ENCODE measurements at regions not wholly inside any gene's neighbourhood (a gene's known extent, or its start where the extent isn't known, plus 50 kb on each side); places are given as distances from the start of the nearest gene placed in this dataset.
"Not testable (repeated sequence)": the region's sequence is repeated elsewhere in the genome, so short reads cannot be mapped to it uniquely, and the experiment has no call there.

DNA sequence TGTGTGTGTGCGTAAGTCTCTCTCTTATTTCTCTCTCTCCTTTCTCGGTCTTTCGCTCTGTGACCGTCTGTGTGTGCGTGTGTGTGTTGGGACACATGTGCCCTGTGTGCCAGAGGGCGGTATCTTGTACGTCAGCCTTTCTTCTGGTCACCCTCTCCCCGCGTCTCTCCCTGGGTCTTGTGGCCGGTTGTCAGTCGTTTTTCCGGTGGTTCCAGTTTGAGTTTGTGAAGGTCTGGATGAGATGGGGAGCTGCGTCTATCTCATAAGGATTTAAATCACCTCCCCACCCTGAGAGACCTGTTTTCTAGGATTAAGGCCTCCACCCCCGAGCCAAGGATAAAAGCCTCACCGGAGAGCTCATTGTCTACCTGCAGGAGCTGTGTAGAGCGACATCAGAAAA lies 295.5 kb upstream of the ZNF337 start:
- ChIA-PET POLR2A (ENCODE audit: low non-redundant PET) (no interaction called here), CTCF (no interaction called here)
- intact Hi-C loops (cut with micrococcal nuclease; ENCODE audit: unreplicated experiment): no loop called here
- no peaks in the 10 kb centered on the region for H3K4me1 ChIP-seq (ENCODE audit: insufficient read depth, low read length, poor library complexity, severe bottlenecking)
- no peaks in the 10 kb centered on the region for H3K27me3 ChIP-seq (replicated peaks; ENCODE audit: insufficient read depth, low read depth, low read length, poor library complexity)
- no peak overlapping the region for H3K27ac ChIP-seq (ENCODE audit: low read depth, low read length, poor library complexity, severe bottlenecking)
- no peaks in the 10 kb centered on the region for H3K36me3 ChIP-seq (ENCODE audit: insufficient read depth, low read length, poor library complexity, severe bottlenecking)
- TF ChIP-seq, protein P1, sequence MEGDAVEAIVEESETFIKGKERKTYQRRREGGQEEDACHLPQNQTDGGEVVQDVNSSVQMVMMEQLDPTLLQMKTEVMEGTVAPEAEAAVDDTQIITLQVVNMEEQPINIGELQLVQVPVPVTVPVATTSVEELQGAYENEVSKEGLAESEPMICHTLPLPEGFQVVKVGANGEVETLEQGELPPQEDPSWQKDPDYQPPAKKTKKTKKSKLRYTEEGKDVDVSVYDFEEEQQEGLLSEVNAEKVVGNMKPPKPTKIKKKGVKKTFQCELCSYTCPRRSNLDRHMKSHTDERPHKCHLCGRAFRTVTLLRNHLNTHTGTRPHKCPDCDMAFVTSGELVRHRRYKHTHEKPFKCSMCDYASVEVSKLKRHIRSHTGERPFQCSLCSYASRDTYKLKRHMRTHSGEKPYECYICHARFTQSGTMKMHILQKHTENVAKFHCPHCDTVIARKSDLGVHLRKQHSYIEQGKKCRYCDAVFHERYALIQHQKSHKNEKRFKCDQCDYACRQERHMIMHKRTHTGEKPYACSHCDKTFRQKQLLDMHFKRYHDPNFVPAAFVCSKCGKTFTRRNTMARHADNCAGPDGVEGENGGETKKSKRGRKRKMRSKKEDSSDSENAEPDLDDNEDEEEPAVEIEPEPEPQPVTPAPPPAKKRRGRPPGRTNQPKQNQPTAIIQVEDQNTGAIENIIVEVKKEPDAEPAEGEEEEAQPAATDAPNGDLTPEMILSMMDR (conservative IDR thresholded peaks at IDR 0.05; ENCODE audit: low read depth, low read length): no peak
- TF ChIP-seq EZH2 (IDR thresholded peaks at IDR 0.05; ENCODE audit: borderline replicate concordance, low read depth, low read length, poor library complexity, severe bottlenecking): no peak
- no TSS peak for BruUV-seq (replicated peaks)
- H3K4me3 ChIP-seq (ENCODE audit: low read depth, low read length, poor library complexity, severe bottlenecking): no peak overlapping the region
- DNase-seq (ENCODE audit: low spot score): no peak
- H3K9me3 ChIP-seq (ENCODE audit: low read depth, low read length, poor library complexity, severe bottlenecking): no peaks in the 10 kb centered on the region

DNA sequence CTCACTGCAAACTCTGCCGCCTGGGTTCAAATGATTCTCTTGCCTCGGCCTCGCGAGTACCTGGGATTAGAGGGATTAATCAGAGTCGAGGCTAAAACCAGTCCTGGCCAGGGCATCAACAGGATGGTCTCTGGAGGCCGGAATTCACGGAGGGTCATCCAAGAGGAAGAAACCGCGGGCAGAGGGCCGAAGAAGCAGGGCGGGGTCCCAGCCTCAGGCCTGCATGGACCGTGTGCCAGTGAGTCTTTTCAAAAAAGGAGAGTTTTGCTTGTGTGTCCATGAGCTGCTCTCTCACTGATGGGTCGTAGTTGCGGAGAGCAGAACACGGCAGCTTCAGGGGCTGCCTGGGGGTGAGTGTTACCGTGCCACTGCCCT lies 295.1 kb upstream of the ZNF337 start:
- no peak overlapping the region for H3K4me3 ChIP-seq (ENCODE audit: low read depth, low read length, poor library complexity, severe bottlenecking)
- BruUV-seq (replicated peaks): no TSS peak

DNA sequence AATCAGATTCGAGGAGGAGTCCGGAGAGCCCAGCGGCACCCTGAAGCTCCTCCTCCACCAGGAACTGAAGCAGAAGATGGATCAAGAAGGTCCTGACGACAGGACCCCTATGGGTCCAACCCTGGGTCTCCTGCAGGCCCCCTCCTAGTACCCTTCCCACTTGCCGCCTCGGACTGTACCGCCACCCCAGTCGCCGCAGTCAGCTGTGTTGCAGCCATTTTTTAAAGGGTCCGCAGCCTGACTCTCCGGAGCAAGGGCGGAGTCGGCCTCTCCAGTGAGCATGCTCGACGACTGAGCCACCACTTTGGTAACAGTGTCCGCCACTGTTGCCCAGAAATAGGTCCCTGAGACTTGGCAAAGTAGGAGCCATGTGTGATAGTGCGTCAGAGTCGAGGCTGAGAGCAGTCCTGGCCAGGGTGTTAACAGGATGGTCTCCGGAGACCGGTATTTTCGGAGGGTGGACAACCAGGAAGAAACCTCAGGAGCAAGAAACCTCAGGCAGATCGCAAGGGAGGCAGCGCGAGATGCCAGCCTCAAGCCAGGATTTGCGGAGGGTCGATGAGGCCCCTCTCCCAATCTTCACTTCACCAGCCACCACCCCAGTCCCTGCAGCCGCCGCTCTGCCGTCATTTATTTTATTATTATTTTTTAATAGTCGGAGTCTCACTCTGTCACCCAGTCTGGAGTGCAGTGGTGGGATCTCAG lies 294.6 kb upstream of the ZNF337 start:
- no peaks in the 10 kb centered on the region for H3K4me1 ChIP-seq (ENCODE audit: insufficient read depth, low read length, poor library complexity, severe bottlenecking)
- H3K9me3 ChIP-seq (ENCODE audit: low read depth, low read length, poor library complexity, severe bottlenecking): no peaks in the 10 kb centered on the region
- POLR2A ChIA-PET (ENCODE audit: low non-redundant PET): no interaction called here
- no peak overlapping the region for H3K27ac ChIP-seq (ENCODE audit: low read depth, low read length, poor library complexity, severe bottlenecking)
- no TSS peak for BruUV-seq (replicated peaks)
- H3K27me3 ChIP-seq (replicated peaks; ENCODE audit: insufficient read depth, low read depth, low read length, poor library complexity): no peaks in the 10 kb centered on the region
- H3K36me3 ChIP-seq (ENCODE audit: insufficient read depth, low read length, poor library complexity, severe bottlenecking): no peaks in the 10 kb centered on the region
- no peak for DNase-seq (ENCODE audit: low spot score)
- intact Hi-C loops (cut with micrococcal nuclease; ENCODE audit: unreplicated experiment): no loop called here
- TF ChIP-seq, protein P1 (conservative IDR thresholded peaks at IDR 0.05; ENCODE audit: low read depth, low read length): no peak
- no peak for TF ChIP-seq EZH2 (IDR thresholded peaks at IDR 0.05; ENCODE audit: borderline replicate concordance, low read depth, low read length, poor library complexity, severe bottlenecking)
- CTCF ChIA-PET: no interaction called here
- no peak overlapping the region for H3K4me3 ChIP-seq (ENCODE audit: low read depth, low read length, poor library complexity, severe bottlenecking)

More for the DNA sequence above, 295.1 kb upstream of the ZNF337 start:
- DNase-seq (ENCODE audit: low spot score): no peak
- no peak for TF ChIP-seq EZH2 (IDR thresholded peaks at IDR 0.05; ENCODE audit: borderline replicate concordance, low read depth, low read length, poor library complexity, severe bottlenecking)
- TF ChIP-seq, protein P1 (conservative IDR thresholded peaks at IDR 0.05; ENCODE audit: low read depth, low read length): no peak
- Histone ChIP-seq H3K9me3 (ENCODE audit: low read depth, low read length, poor library complexity, severe bottlenecking) (no peaks in the 10 kb centered on the region), H3K27me3 (replicated peaks; ENCODE audit: insufficient read depth, low read depth, low read length, poor library complexity) (no peaks in the 10 kb centered on the region), H3K36me3 (ENCODE audit: insufficient read depth, low read length, poor library complexity, severe bottlenecking) (no peaks in the 10 kb centered on the region), H3K4me1 (ENCODE audit: insufficient read depth, low read length, poor library complexity, severe bottlenecking) (no peaks in the 10 kb centered on the region), H3K27ac (ENCODE audit: low read depth, low read length, poor library complexity, severe bottlenecking) (no peak overlapping the region)
- POLR2A ChIA-PET (ENCODE audit: low non-redundant PET): no interaction called here
- CTCF ChIA-PET: no interaction called here
- intact Hi-C loops (cut with micrococcal nuclease; ENCODE audit: unreplicated experiment): no loop called here

GRCh38 chr20:25989686-25990085 lies 293.0 kb upstream of the ZNF337 start:
- POLR2A ChIA-PET (ENCODE audit: low non-redundant PET); DNase-seq (ENCODE audit: low spot score); H3K27me3 ChIP-seq (replicated peaks; ENCODE audit: insufficient read depth, low read depth, low read length, poor library complexity); H3K4me1 ChIP-seq (ENCODE audit: insufficient read depth, low read length, poor library complexity, severe bottlenecking); H3K36me3 ChIP-seq (ENCODE audit: insufficient read depth, low read length, poor library complexity, severe bottlenecking); BruUV-seq (replicated peaks); intact Hi-C loops (cut with micrococcal nuclease; ENCODE audit: unreplicated experiment); H3K27ac ChIP-seq (ENCODE audit: low read depth, low read length, poor library complexity, severe bottlenecking); H3K9me3 ChIP-seq (ENCODE audit: low read depth, low read length, poor library complexity, severe bottlenecking); H3K4me3 ChIP-seq (ENCODE audit: low read depth, low read length, poor library complexity, severe bottlenecking); CTCF ChIA-PET: not testable (repeated sequence)
